ENCODE measurements at regions not wholly inside any gene's neighbourhood (a gene's known extent, or its start where the extent isn't known, plus 50 kb on each side); places are given as distances from the start of the nearest gene placed in this dataset.

- no peak for DNase-seq (ENCODE audit: insufficient read length, low spot score)
- FAIRE-seq: no peak
These were observed 51.6 kb upstream of the KCND3 start for GRCh38 chr1:112040891-112041740.

GRCh38 chr1:112043901-112044300, 54.4 kb upstream of the KCND3 start:
- FAIRE-seq (no peak), DNase-seq (ENCODE audit: insufficient read length, low spot score) (no peak)

- FAIRE-seq (no peak), DNase-seq (ENCODE audit: insufficient read length, low spot score) (no peak)
These were observed 55.3 kb upstream of the KCND3 start for GRCh38 chr1:112044745-112045144.

- no peak for DNase-seq (ENCODE audit: insufficient read length, low spot score)
- FAIRE-seq: no peak
These were observed 57.2 kb upstream of the KCND3 start for GRCh38 chr1:112046630-112047029.

GRCh38 chr1:112048421-112048820, 59.0 kb upstream of the KCND3 start:
- DNase-seq (ENCODE audit: insufficient read length, low spot score) (no peak), FAIRE-seq (no peak)

- DNase-seq (ENCODE audit: insufficient read length, low spot score) (no peak), FAIRE-seq (no peak)
These were observed 65.0 kb upstream of the KCND3 start for GRCh38 chr1:112054510-112054909.

GRCh38 chr1:112056354-112056753, 66.9 kb upstream of the KCND3 start:
- DNase-seq (ENCODE audit: insufficient read length, low spot score) (no peak), FAIRE-seq (no peak)

- FAIRE-seq (no peak), DNase-seq (ENCODE audit: insufficient read length, low spot score) (no peak)
These were observed 68.3 kb upstream of the KCND3 start for GRCh38 chr1:112057736-112058135.

GRCh38 chr1:112058815-112059450, 69.5 kb upstream of the KCND3 start:
- DNase-seq (ENCODE audit: insufficient read length, low spot score) (no peak), FAIRE-seq (no peak)

GRCh38 chr1:112059679-112060078, 70.2 kb upstream of the KCND3 start:
- FAIRE-seq (no peak), DNase-seq (ENCODE audit: insufficient read length, low spot score) (no peak)

- FAIRE-seq: no peak
These were observed 70.8 kb upstream of the KCND3 start for GRCh38 chr1:112060261-112060660.

GRCh38 chr1:112061056-112061455, 71.6 kb upstream of the KCND3 start:
- FAIRE-seq: no peak

More at GRCh38 chr1:112060261-112060660, 70.8 kb upstream of the KCND3 start:
- DNase-seq (ENCODE audit: insufficient read length, low spot score): no peak

GRCh38 chr1:112061901-112062320, 72.4 kb upstream of the KCND3 start:
- FAIRE-seq (no peak), DNase-seq (ENCODE audit: insufficient read length, low spot score) (no peak)

More at GRCh38 chr1:112061056-112061455, 71.6 kb upstream of the KCND3 start:
- DNase-seq (ENCODE audit: insufficient read length, low spot score): no peak

GRCh38 chr1:112063781-112064728, 74.6 kb upstream of the KCND3 start:
- no peak for FAIRE-seq
- DNase-seq (ENCODE audit: insufficient read length, low spot score): peak; percentile 23

GRCh38 chr1:112067989-112068388, 78.5 kb upstream of the KCND3 start:
- DNase-seq (ENCODE audit: insufficient read length, low spot score) (no peak), FAIRE-seq (no peak)

- DNase-seq (ENCODE audit: insufficient read length, low spot score): no peak
- no peak for FAIRE-seq
These were observed 81.2 kb upstream of the KCND3 start for GRCh38 chr1:112070677-112071076.

- FAIRE-seq (no peak), DNase-seq (ENCODE audit: insufficient read length, low spot score) (no peak)
These were observed 85.2 kb upstream of the KCND3 start for GRCh38 chr1:112074711-112075110.

GRCh38 chr1:112075566-112075965, 86.1 kb upstream of the KCND3 start:
- FAIRE-seq (no peak), DNase-seq (ENCODE audit: insufficient read length, low spot score) (no peak)

- FAIRE-seq (no peak), DNase-seq (ENCODE audit: insufficient read length, low spot score) (no peak)
These were observed 90.0 kb upstream of the KCND3 start for GRCh38 chr1:112079446-112079845.

GRCh38 chr1:112083487-112083886, 94.0 kb upstream of the KCND3 start:
- DNase-seq (ENCODE audit: insufficient read length, low spot score): no peak
- no peak for FAIRE-seq
